ENCODE measurements at regions not wholly inside any gene's neighbourhood (a gene's known extent, or its start where the extent isn't known, plus 50 kb on each side); places are given as distances from the start of the nearest gene placed in this dataset.

- no peak for DNase-seq (ENCODE audit: extremely low spot score, unreplicated experiment)
- Mint-ChIP-seq H3K27me3 (no peaks in the 10 kb centered on the region), H3K9me3 (no peaks in the 10 kb centered on the region), H3K4me3 (no peak overlapping the region), H3K27ac (no peak overlapping the region), H3K36me3 (no peaks in the 10 kb centered on the region), H3K4me1 (ENCODE audit: unreplicated experiment) (no peaks in the 10 kb centered on the region)
- no peak for TF ChIP-seq CTCF (conservative IDR thresholded peaks at IDR 0.05)
Measured at GRCh38 chr18:71998547-71999097, 545.5 kb downstream of the CBLN2 start.

GRCh38 chr18:71995904-71996465 lies 548.2 kb downstream of the CBLN2 start:
- Mint-ChIP-seq H3K27ac (no peak overlapping the region), H3K36me3 (no peaks in the 10 kb centered on the region), H3K4me1 (ENCODE audit: unreplicated experiment) (no peaks in the 10 kb centered on the region), H3K4me3 (no peak overlapping the region), H3K9me3 (no peaks in the 10 kb centered on the region), H3K27me3 (no peaks in the 10 kb centered on the region)
- no peak for DNase-seq (ENCODE audit: extremely low spot score, unreplicated experiment)
- TF ChIP-seq CTCF (conservative IDR thresholded peaks at IDR 0.05), result no peak

GRCh38 chr18:71994273-71994672 lies 549.9 kb downstream of the CBLN2 start:
- Mint-ChIP-seq H3K27me3 (no peaks in the 10 kb centered on the region), H3K27ac (no peak overlapping the region), H3K4me1 (ENCODE audit: unreplicated experiment) (no peaks in the 10 kb centered on the region), H3K9me3 (no peaks in the 10 kb centered on the region), H3K4me3 (no peak overlapping the region), H3K36me3 (no peaks in the 10 kb centered on the region)
- DNase-seq (ENCODE audit: extremely low spot score, unreplicated experiment), result no peak
- TF ChIP-seq CTCF (conservative IDR thresholded peaks at IDR 0.05), result no peak

GRCh38 chr18:71989616-71990015 lies 554.5 kb downstream of the CBLN2 start:
- Mint-ChIP-seq H3K36me3 (no peaks in the 10 kb centered on the region), H3K9me3 (no peaks in the 10 kb centered on the region), H3K4me3 (no peak overlapping the region), H3K27ac (no peak overlapping the region), H3K4me1 (ENCODE audit: unreplicated experiment) (no peaks in the 10 kb centered on the region), H3K27me3 (no peaks in the 10 kb centered on the region)
- no peak for TF ChIP-seq CTCF (conservative IDR thresholded peaks at IDR 0.05)
- DNase-seq (ENCODE audit: extremely low spot score, unreplicated experiment), result no peak

- Mint-ChIP-seq H3K4me1 (ENCODE audit: unreplicated experiment) (no peaks in the 10 kb centered on the region), H3K9me3 (no peaks in the 10 kb centered on the region)
Measured at GRCh38 chr18:71986351-71987050, 557.6 kb downstream of the CBLN2 start.

More at GRCh38 chr18:71986351-71987050, 557.6 kb downstream of the CBLN2 start:
- H3K27ac Mint-ChIP-seq, result no peak overlapping the region
- no peak for DNase-seq (ENCODE audit: extremely low spot score, unreplicated experiment)
- no peak overlapping the region for H3K4me3 Mint-ChIP-seq
- no peaks in the 10 kb centered on the region for H3K36me3 Mint-ChIP-seq
- TF ChIP-seq CTCF (conservative IDR thresholded peaks at IDR 0.05), result no peak
- no peaks in the 10 kb centered on the region for H3K27me3 Mint-ChIP-seq

Data from type B pancreatic cell (in vitro differentiated cells).